Fibroblast of pulmonary artery (primary cell): ENCODE measurements at regions not wholly inside any gene's neighbourhood (a gene's known extent, or its start where the extent isn't known, plus 50 kb on each side); places are given as distances from the start of the nearest gene placed in this dataset.

Experiments used
- DNase-seq: peaks from one replicate; pipeline ENCODE4 v3.0.0-alpha.2; 2010; ENCODE audit warnings: low read depth
- H3K4me3 ChIP-seq: replicated peaks from 2 replicates; pipeline ENCODE4 v1.5.1; 2011; ENCODE audit warnings: low read depth, mild to moderate bottlenecking, control low read depth, low read length, moderate library complexity
- TF ChIP-seq, protein P1 (sequence below): IDR thresholded peaks from 2 replicates; pipeline ENCODE4 v1.5.1; 2011; ENCODE audit warnings: mild to moderate bottlenecking, control low read depth, low read length, inconsistent platforms; ENCODE audit errors: missing control alignments

DNA sequence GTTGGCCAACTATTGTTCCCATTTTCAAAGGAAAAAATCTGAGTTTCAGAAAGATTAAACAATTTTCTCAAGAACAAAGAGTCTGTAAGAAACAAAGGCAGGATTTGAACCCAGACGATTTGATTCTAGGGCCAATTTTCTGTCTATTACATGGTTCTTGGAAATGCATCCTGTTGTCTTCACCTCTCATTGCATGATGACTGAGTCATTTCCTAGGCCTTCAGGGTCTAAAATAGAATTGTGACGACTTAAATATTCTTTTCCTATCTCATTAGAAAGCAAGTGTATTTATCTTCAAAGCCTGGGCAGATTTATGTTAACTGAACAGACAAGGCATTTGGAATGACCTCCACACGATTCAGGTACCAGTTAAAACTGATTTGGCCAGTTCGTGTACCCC lies 512.9 kb downstream of the NTRK2 start:
- no peak overlapping the region for H3K4me3 ChIP-seq
- TF ChIP-seq, protein P1, sequence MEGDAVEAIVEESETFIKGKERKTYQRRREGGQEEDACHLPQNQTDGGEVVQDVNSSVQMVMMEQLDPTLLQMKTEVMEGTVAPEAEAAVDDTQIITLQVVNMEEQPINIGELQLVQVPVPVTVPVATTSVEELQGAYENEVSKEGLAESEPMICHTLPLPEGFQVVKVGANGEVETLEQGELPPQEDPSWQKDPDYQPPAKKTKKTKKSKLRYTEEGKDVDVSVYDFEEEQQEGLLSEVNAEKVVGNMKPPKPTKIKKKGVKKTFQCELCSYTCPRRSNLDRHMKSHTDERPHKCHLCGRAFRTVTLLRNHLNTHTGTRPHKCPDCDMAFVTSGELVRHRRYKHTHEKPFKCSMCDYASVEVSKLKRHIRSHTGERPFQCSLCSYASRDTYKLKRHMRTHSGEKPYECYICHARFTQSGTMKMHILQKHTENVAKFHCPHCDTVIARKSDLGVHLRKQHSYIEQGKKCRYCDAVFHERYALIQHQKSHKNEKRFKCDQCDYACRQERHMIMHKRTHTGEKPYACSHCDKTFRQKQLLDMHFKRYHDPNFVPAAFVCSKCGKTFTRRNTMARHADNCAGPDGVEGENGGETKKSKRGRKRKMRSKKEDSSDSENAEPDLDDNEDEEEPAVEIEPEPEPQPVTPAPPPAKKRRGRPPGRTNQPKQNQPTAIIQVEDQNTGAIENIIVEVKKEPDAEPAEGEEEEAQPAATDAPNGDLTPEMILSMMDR = no peak
- DNase-seq = peak; percentile 26

DNA sequence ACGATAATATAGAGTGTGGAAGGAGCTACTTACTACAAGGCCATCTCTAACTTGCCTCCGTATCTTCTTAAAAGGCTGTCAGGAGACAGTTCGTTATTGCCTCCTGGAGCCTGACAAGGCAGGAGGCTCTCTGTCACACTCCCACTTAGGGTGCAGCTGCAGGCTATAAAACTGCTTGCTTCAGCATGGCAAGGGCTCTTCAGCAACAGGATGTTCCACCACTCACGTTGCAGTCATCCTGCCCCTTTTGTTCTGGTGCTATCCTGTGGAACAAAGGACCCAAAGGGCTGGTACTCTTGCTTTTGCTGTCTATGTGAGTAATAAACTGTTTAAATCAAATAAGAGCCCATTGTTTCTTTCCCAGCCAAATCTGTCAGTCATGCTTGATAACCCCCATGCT lies 508.9 kb downstream of the NTRK2 start:
- TF ChIP-seq, protein P1 = no peak
- DNase-seq = no peak
- no peak overlapping the region for H3K4me3 ChIP-seq

DNA sequence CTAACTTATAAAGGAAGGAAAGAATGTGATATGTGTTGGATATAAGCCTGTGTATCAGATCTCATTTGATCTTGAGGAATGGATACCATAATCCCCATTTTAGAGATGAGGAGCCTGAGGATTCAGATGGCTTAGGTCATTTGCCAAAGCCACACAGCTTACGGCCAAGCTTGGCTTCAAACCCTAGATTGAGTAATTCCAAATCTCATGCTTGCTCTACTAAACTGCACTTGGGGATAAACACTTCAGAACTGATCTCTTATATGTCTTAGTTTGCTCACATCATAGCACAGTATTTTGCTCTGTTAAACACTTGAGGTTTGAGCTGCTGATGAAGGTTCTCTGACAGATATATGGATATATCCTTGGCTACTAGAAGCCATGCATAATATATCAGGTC lies 504.4 kb downstream of the NTRK2 start:
- TF ChIP-seq, protein P1 = no peak
- no peak for DNase-seq
- no peak overlapping the region for H3K4me3 ChIP-seq

DNA sequence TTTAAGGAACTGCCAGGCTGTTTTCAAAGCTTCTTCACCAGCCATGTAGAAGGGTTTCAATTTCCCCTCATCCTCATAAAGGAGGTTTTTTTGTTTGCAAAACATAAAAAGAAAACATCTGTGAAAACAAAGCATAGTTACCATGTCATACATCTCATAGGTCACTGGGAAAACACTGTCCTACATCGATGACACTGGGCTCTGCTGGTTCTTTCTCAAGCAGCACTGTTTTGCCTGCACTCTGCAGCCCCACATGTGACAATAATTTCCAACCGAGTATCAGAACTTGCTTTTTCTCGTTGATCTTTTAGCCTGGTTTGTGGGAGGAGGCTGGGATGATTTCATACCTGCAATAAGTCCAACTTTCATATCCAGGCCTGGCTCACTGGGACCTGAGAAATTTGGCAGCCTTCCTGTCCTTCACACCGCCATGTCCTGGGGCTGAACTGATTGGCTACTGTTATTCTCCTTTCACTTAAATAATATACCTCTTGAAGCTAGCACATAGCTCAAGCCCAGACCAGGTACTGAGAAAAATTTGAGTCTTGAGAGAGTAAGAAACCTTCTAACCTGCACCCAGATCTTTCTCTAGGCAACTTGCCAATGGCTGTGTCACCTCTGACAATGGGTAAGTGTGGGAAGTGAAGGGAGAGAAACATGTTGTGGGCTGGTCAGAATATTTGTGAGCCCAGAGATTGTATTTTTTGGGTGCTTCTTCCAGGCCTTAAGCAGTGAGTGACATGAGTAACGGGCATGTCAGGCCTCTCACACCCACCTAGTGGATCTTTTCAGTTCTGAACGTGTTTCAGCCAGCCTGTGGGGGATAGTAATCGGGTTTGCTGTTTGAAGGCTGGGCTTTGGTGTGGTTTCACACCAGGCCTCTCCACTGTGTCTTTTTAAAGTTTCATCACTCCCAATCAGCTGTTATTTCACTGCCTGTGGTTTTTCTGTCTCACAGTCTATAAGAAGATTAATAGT lies 502.8 kb downstream of the NTRK2 start:
- DNase-seq = no peak
- no peak overlapping the region for H3K4me3 ChIP-seq
- TF ChIP-seq, protein P1 = no peak

DNA sequence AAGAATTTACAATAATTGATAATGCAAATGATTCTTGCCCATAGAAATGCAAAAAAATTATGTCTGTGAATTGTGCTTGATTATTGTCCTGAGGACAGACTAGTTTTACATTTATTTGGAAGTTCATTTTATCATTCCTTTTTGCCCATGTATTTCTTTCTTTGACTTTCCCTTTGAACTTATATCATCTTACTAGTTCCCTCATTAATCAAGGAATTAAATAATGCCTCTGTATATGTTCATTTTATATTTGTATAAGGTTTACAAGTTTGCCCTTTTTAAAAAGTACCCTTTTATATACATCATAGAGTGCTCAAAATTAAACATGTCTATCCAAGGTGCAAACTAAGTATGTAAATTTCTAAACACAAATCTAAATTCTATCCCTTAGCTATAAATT lies 501.6 kb downstream of the NTRK2 start:
- no peak overlapping the region for H3K4me3 ChIP-seq
- DNase-seq = no peak
- TF ChIP-seq, protein P1 = no peak

DNA sequence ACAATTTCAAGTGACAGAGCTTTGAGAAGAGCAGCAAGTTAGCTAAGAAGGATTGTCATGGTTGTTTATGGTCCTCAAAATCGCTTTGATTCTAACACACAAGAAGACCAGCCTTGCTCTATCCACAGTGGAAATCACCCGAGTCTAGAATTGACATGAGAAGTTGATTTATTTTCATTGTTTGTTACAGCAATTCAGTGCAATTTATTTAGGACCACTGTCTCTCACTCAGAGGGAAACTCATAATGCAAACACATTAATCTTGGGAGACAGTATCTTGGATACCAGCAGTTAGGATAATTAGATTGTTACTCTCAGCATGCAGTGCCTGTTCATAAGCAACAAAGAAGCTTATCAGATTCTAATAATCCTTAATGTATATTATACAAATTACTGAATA lies 498.9 kb downstream of the NTRK2 start:
- TF ChIP-seq, protein P1 = no peak
- no peak for DNase-seq
- no peak overlapping the region for H3K4me3 ChIP-seq
